ENCODE measurements at regions not wholly inside any gene's neighbourhood (a gene's known extent, or its start where the extent isn't known, plus 50 kb on each side); places are given as distances from the start of the nearest gene placed in this dataset.
"Not testable (repeated sequence)": the region's sequence is repeated elsewhere in the genome, so short reads cannot be mapped to it uniquely, and the experiment has no call there.

- no peak for DNase-seq (ENCODE audit: low read depth in 2 of 2)
These were observed 290.9 kb upstream of the STXBP6 start for GRCh38 chr14:25340882-25341281.

GRCh38 chr14:25322784-25323183 is 272.8 kb upstream of the STXBP6 start:
- DNase-seq (ENCODE audit: low read depth in 2 of 2), result no peak

GRCh38 chr14:25316007-25316406 is 266.1 kb upstream of the STXBP6 start:
- DNase-seq (ENCODE audit: low read depth in 2 of 2), result not testable (repeated sequence)

- no peak for DNase-seq (ENCODE audit: low read depth in 2 of 2)
These were observed 258.3 kb upstream of the STXBP6 start for GRCh38 chr14:25308244-25308643.

- no peak for DNase-seq (ENCODE audit: low read depth in 2 of 2)
These were observed 254.0 kb upstream of the STXBP6 start for GRCh38 chr14:25303934-25304333.

- no peak for DNase-seq (ENCODE audit: low read depth in 2 of 2)
These were observed 248.3 kb upstream of the STXBP6 start for GRCh38 chr14:25298238-25298637.

GRCh38 chr14:25290154-25290553 is 240.2 kb upstream of the STXBP6 start:
- DNase-seq (ENCODE audit: low read depth in 2 of 2), result not testable (repeated sequence)

GRCh38 chr14:25274529-25274928 is 224.6 kb upstream of the STXBP6 start:
- no peak for DNase-seq (ENCODE audit: low read depth in 2 of 2)

GRCh38 chr14:25267186-25267585 is 217.2 kb upstream of the STXBP6 start:
- DNase-seq (ENCODE audit: low read depth in 2 of 2), result no peak

GRCh38 chr14:25259470-25259869 is 209.5 kb upstream of the STXBP6 start:
- DNase-seq (ENCODE audit: low read depth in 2 of 2), result no peak

- no peak for DNase-seq (ENCODE audit: low read depth in 2 of 2)
These were observed 202.8 kb upstream of the STXBP6 start for GRCh38 chr14:25252793-25253192.

GRCh38 chr14:25250516-25250915 is 200.6 kb upstream of the STXBP6 start:
- DNase-seq (ENCODE audit: low read depth in 2 of 2), result no peak

- DNase-seq (ENCODE audit: low read depth in 2 of 2), result no peak
These were observed 197.7 kb upstream of the STXBP6 start for GRCh38 chr14:25247609-25248008.

- DNase-seq (ENCODE audit: low read depth in 2 of 2), result no peak
These were observed 196.8 kb upstream of the STXBP6 start for GRCh38 chr14:25246751-25247150.

GRCh38 chr14:25239170-25239569 is 189.2 kb upstream of the STXBP6 start:
- no peak for DNase-seq (ENCODE audit: low read depth in 2 of 2)

- no peak for DNase-seq (ENCODE audit: low read depth in 2 of 2)
These were observed 187.9 kb upstream of the STXBP6 start for GRCh38 chr14:25237845-25238244.

- no peak for DNase-seq (ENCODE audit: low read depth in 2 of 2)
These were observed 183.7 kb upstream of the STXBP6 start for GRCh38 chr14:25233613-25234012.

GRCh38 chr14:25231004-25231403 is 181.1 kb upstream of the STXBP6 start:
- DNase-seq (ENCODE audit: low read depth in 2 of 2), result no peak

- DNase-seq (ENCODE audit: low read depth in 2 of 2), result no peak
These were observed 176.3 kb upstream of the STXBP6 start for GRCh38 chr14:25226214-25226613.

- DNase-seq (ENCODE audit: low read depth in 2 of 2), result no peak
These were observed 172.3 kb upstream of the STXBP6 start for GRCh38 chr14:25222256-25222655.

- DNase-seq (ENCODE audit: low read depth in 2 of 2), result no peak
These were observed 170.6 kb upstream of the STXBP6 start for GRCh38 chr14:25220514-25220913.

GRCh38 chr14:25215607-25216006 is 165.7 kb upstream of the STXBP6 start:
- no peak for DNase-seq (ENCODE audit: low read depth in 2 of 2)

GRCh38 chr14:25197885-25198284 is 147.9 kb upstream of the STXBP6 start:
- no peak for DNase-seq (ENCODE audit: low read depth in 2 of 2)

- DNase-seq (ENCODE audit: low read depth in 2 of 2), result no peak
These were observed 130.3 kb upstream of the STXBP6 start for GRCh38 chr14:25180221-25180620.

GRCh38 chr14:25178255-25178654 is 128.3 kb upstream of the STXBP6 start:
- no peak for DNase-seq (ENCODE audit: low read depth in 2 of 2)
